K562 (cell line): ENCODE measurements at regions not wholly inside any gene's neighbourhood (a gene's known extent, or its start where the extent isn't known, plus 50 kb on each side); places are given as distances from the start of the nearest gene placed in this dataset.

Source experiments
- ATAC-seq: fragments of 200-7000 bp; cut with Tn5 transposase; 3 replicates; pipeline ENCODE4 v1.9.1; 2020; ENCODE audit warnings: moderate library complexity
- BruUV-seq: library from RNA; stranded (reverse); fragments of 400-500 nt; replicated peaks from 2 replicates; lab custom pipeline; 2021; lab: Mats Ljungman, UMichigan
- CTCF ChIA-PET: fragments of 300-600 bp; formaldehyde crosslinking; extraction: SDS; loops from one replicate; lab custom pipeline; 2021; ENCODE audit warnings: low intra/inter-chr PET ratio; lab: Yijun Ruan, JAX
- POLR2A ChIA-PET: fragments of 300-600, 350-650 bp; sonication (Branson Sonifier 250); formaldehyde crosslinking; extraction: SDS; loops from one replicate; lab custom pipeline; 2021; ENCODE audit warnings: antibody characterized with exemption, inconsistent platforms; lab: Yijun Ruan, JAX
- DNase-seq, 4 experiments: peaks; one replicate each; pipeline versions ENCODE4 v3.0.0 to v3.0.0-alpha.2; 2011 to 2018; ENCODE audit warnings: low spot score in 3 of 4, mixed read lengths in 3 of 4; ENCODE audit errors: extremely low read depth in 1 of 4
- FAIRE-seq: peaks from 2 replicates; lab custom pipeline; 2011; peaks lifted over from hg19 to GRCh38; lab: Jason Lieb, UNC
- H2AFZ ChIP-seq: 2 replicates; pipeline ENCODE4 v1.6.0; 2011; ENCODE audit warnings: low read depth, low read length, control low read depth, inconsistent platforms
- H3K27ac ChIP-seq: fragments of 200-600 bp; 3 replicates; pipeline ENCODE4 v1.8.0; 2011; ENCODE audit warnings: low read depth, mild to moderate bottlenecking, control low read depth, inconsistent platforms, low read length, moderate library complexity, mixed read lengths; ENCODE audit errors: extremely low read depth
- H3K27me3 ChIP-seq, 2 experiments: fragments of 300-600 bp in 1 of 2; 2 replicates in 1 of 2; 3 replicates in 1 of 2; pipeline versions ENCODE4 v1.6.0 to v1.8.0; 2011; ENCODE audit warnings: inconsistent platforms in 2 of 2, low read length in 2 of 2, mild to moderate bottlenecking in 1 of 2, mixed read lengths in 1 of 2, moderate library complexity in 1 of 2; ENCODE audit not compliant: control insufficient read depth in 2 of 2, insufficient read depth in 2 of 2
- H3K36me3 ChIP-seq: fragments of 300-600 bp; 3 replicates; pipeline ENCODE4 v1.8.0; 2011; ENCODE audit warnings: mild to moderate bottlenecking, low read length, inconsistent platforms; ENCODE audit not compliant: control insufficient read depth, insufficient read depth
- H3K4me1 ChIP-seq, 2 experiments: fragments of 200-600 bp in 1 of 2; replicated peaks in 1 of 2; 2 replicates in 1 of 2; 3 replicates in 1 of 2; pipeline versions ENCODE4 v1.5.1 to v1.8.0; 2011; ENCODE audit warnings: inconsistent platforms in 2 of 2, low read length in 2 of 2, mild to moderate bottlenecking in 1 of 2, mixed read lengths in 1 of 2, moderate library complexity in 1 of 2; ENCODE audit not compliant: control insufficient read depth in 2 of 2, insufficient read depth in 2 of 2
- H3K4me2 ChIP-seq: 2 replicates; pipeline ENCODE4 v1.6.1; 2011; ENCODE audit warnings: low read length, control low read depth, inconsistent platforms, mixed read lengths; ENCODE audit not compliant: insufficient read depth
- H3K4me3 ChIP-seq: fragments of 200-600 bp; sonication (generic), shearing (Covaris generic); 2 replicates; pipeline ENCODE4 v1.5.1; 2016; ENCODE audit warnings: control low read depth, inconsistent platforms
- H3K79me2 ChIP-seq: fragments of 200-600 bp; 3 replicates; pipeline ENCODE4 v1.8.0; 2011; ENCODE audit warnings: low read length, inconsistent platforms; ENCODE audit not compliant: control insufficient read depth, insufficient read depth
- H3K9ac ChIP-seq, 2 experiments: 2 replicates each; pipeline versions ENCODE4 v1.6.0 to v1.6.1; 2011; ENCODE audit warnings: low read depth in 2 of 2, low read length in 2 of 2, control low read depth in 1 of 2, inconsistent platforms in 1 of 2, mild to moderate bottlenecking in 1 of 2, mixed read lengths in 1 of 2; ENCODE audit not compliant: insufficient read depth in 1 of 2
- H3K9me1 ChIP-seq: one replicate; pipeline ENCODE4 v1.6.0; 2011; ENCODE audit warnings: inconsistent platforms, mild to moderate bottlenecking, low read length, moderate library complexity; ENCODE audit not compliant: control insufficient read depth, insufficient read depth
- H3K9me3 ChIP-seq: replicated peaks from 2 replicates; pipeline ENCODE4 v1.5.1; 2011; ENCODE audit warnings: low read depth, low read length, inconsistent platforms; ENCODE audit not compliant: control insufficient read depth, insufficient read depth
- H4K20me1 ChIP-seq: replicated peaks from 2 replicates; pipeline ENCODE4 v1.6.1; 2011; ENCODE audit warnings: low read length, inconsistent platforms, mixed read lengths; ENCODE audit not compliant: control insufficient read depth, insufficient read depth
- CEBPG ChIP-seq, 3 experiments: fragments of 200-800 bp in 1 of 3; sonication (Bioruptor generic) in 1 of 3; sonication (generic) in 1 of 3; formaldehyde crosslinking in 1 of 3; IDR thresholded peaks in 2 of 3; conservative IDR thresholded peaks in 1 of 3; 2 replicates each; pipeline versions ENCODE4 v1.6.1 to v1.8.0; 2016 to 2022; ENCODE audit warnings: missing compliant biosample characterization in 2 of 3, missing genetic modification characterization in 2 of 3, mild to moderate bottlenecking in 1 of 3, missing genetic modification reagents in 1 of 3
- EGR1 ChIP-seq: fragments of 450-650 bp; conservative IDR thresholded peaks from 2 replicates; pipeline ENCODE4 v1.6.1; 2017; ENCODE audit warnings: mild to moderate bottlenecking
- GABPA ChIP-seq: fragments of 200-800 bp; sonication (Bioruptor generic); conservative IDR thresholded peaks from 2 replicates; pipeline ENCODE4 v1.6.1; 2016; ENCODE audit warnings: low read depth, missing genetic modification characterization, missing compliant biosample characterization
- MEIS2 ChIP-seq: fragments of 450-650 bp; IDR thresholded peaks from 2 replicates; pipeline ENCODE4 v1.6.1; 2014; ENCODE audit warnings: mild to moderate bottlenecking; ENCODE audit not compliant: partially characterized antibody
- MGA ChIP-seq: fragments of 450-650 bp; IDR thresholded peaks from 2 replicates; pipeline ENCODE4 v1.6.1; 2016; ENCODE audit warnings: mild to moderate bottlenecking, moderate library complexity
- ZBTB33 ChIP-seq: sonication (generic); formaldehyde crosslinking; IDR thresholded peaks from 2 replicates; pipeline ENCODE4 v1.8.1; 2023; ENCODE audit warnings: mild to moderate bottlenecking, missing genetic modification reagents
- WGBS: fragments of 100-300 bp; shearing (Covaris generic); methylation state at CpG from one replicate; pipeline ENCODE4 v1.1.6; 2016; ENCODE audit warnings: low coverage, mixed read lengths; ENCODE audit not compliant: insufficient coverage; ENCODE audit errors: missing lambda C conversion rate; 5-methylcytosine and 5-hydroxymethylcytosine counted together
- in situ Hi-C: fragments of 300-500 bp; cut with MboI; formaldehyde crosslinking; loops from 4 replicates; pipeline ENCODE4 v1.15.0; 2018; ENCODE audit warnings: inconsistent platforms, mixed read lengths
- intact Hi-C: fragments of 100-400 bp; cut with micrococcal nuclease; formaldehyde crosslinking; loops from 2 replicates; pipeline ENCODE4 v1.14.2; 2022

- CTCF ChIA-PET: no interaction called here
- no peak overlapping the region for H3K27ac ChIP-seq
- H3K36me3 ChIP-seq: no peaks in the 10 kb centered on the region
- no peaks in the 10 kb centered on the region for H3K9me1 ChIP-seq
- no peak overlapping the region for H3K4me3 ChIP-seq
- H3K27me3 ChIP-seq: peaks cover 57 to 59% of the 10 kb centered on the region in 2 experiments
- H2AFZ ChIP-seq: no peak overlapping the region
- intact Hi-C loops: no loop called here
- H4K20me1 ChIP-seq: peaks cover 6% of the 10 kb centered on the region; the same call in 1 of the 2 replicates
- POLR2A ChIA-PET: interaction anchor here (0.6 to 1.0 kb wide), 2 partner anchors 15 to 554 kb away, joined by 3 read pairs; no protein-coding TSS in a partner anchor
- 2% methylated on average over 20 of the region's 20 CpGs for WGBS
- ATAC-seq: peak; percentile 72
- in situ Hi-C loops: no loop called here
- peaks cover 0 to 6% of the 10 kb centered on the region in 2 experiments; a peak in 1 of 5 replicates for H3K4me1 ChIP-seq
- DNase-seq: no peak
- no peaks in the 10 kb centered on the region for H3K79me2 ChIP-seq
- no peak overlapping the region for H3K9ac ChIP-seq
- no TSS peak for BruUV-seq
- no peak for FAIRE-seq
- H3K4me2 ChIP-seq: peak overlapping the region; percentile 24; the same call in 1 of the 2 replicates
- no peaks in the 10 kb centered on the region for H3K9me3 ChIP-seq
- TF ChIP-seq ZBTB33 (CRISPR knock-in tag) (no peak), GABPA (tag) (no peak), MGA (peak; percentile 54), EGR1 (peak; percentile 23; the same call in 1 of the 2 replicates), MEIS2 (peak; percentile 76), CEBPG (CRISPR knock-in tag; IDR thresholded peaks at IDR 0.05) (no peak), CEBPG (tag; conservative IDR thresholded peaks at IDR 0.05 in 1 of 2, IDR thresholded peaks at IDR 0.05 in 1 of 2) (peak; percentile 63 to 77)
Observed at GRCh38 chr7:156576216-156577058, 64.1 kb upstream of the RNF32 start.
